ENCODE measurements at regions not wholly inside any gene's neighbourhood (a gene's known extent, or its start where the extent isn't known, plus 50 kb on each side); places are given as distances from the start of the nearest gene placed in this dataset.

DNA sequence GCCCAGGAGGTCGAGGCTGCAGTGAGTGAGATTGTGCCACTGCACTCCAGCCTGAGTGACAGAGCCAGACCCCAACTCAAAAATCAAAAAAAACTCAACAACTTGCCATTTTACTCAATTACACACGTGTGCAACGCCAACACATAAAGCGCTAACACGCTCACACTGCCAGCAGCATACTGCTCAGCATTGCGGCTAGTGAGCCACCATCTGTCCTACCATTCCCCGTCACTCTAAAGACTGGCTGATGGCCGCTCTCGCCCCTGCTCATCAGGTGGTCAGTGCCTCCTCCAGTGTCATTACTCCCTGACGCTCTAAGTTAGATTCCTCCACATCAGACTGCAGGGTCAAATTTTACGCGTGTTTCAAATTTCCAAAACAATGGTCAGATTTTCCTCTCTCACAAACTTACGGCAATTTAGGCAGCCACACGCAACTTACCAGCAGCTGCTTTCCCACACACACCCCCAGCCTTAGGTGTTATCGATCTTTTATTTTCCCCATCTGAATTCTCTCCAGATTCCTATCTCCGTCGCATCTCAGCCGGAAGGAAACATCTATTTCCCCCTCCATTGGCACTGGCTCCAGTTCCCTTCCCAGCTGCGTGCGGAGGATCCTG, 240.8 kb downstream of the C16orf95 start:
- DNase-seq = no peak
- peaks cover 6% of the 10 kb centered on the region; the same call in 1 of the 2 replicates for H3K27me3 ChIP-seq (replicated peaks; ENCODE audit: insufficient read depth, low read length)
- H3F3A ChIP-seq (ENCODE audit: insufficient read depth, low read length) = no peaks in the 10 kb centered on the region
- H3K9me2 ChIP-seq (replicated peaks; ENCODE audit: insufficient read depth, low read length) = no peaks in the 10 kb centered on the region
- H3K27ac ChIP-seq (ENCODE audit: low read length) = no peak overlapping the region
- no peaks in the 10 kb centered on the region for H4K20me1 ChIP-seq (ENCODE audit: insufficient read depth, low read length)
- no peak overlapping the region for H3K4me2 ChIP-seq (ENCODE audit: low read depth, low read length)
- H3K4me1 ChIP-seq (ENCODE audit: low read length) = no peaks in the 10 kb centered on the region
- no peak overlapping the region for H3K9ac ChIP-seq (ENCODE audit: low read length)
- no peak overlapping the region for H2AFZ ChIP-seq (ENCODE audit: low read length)
- H3K4me3 ChIP-seq (ENCODE audit: low read length) = no peak overlapping the region
- no peaks in the 10 kb centered on the region for H3K9me3 ChIP-seq (replicated peaks; ENCODE audit: insufficient read depth, low read length)
- no peaks in the 10 kb centered on the region for H3K36me3 ChIP-seq (replicated peaks; ENCODE audit: insufficient read depth, low read length)
- H3K79me2 ChIP-seq (ENCODE audit: low read length) = no peaks in the 10 kb centered on the region
- TF ChIP-seq EZH2 (optimal IDR thresholded peaks at IDR 0.05; ENCODE audit: low read depth, low read length) = no peak

DNA sequence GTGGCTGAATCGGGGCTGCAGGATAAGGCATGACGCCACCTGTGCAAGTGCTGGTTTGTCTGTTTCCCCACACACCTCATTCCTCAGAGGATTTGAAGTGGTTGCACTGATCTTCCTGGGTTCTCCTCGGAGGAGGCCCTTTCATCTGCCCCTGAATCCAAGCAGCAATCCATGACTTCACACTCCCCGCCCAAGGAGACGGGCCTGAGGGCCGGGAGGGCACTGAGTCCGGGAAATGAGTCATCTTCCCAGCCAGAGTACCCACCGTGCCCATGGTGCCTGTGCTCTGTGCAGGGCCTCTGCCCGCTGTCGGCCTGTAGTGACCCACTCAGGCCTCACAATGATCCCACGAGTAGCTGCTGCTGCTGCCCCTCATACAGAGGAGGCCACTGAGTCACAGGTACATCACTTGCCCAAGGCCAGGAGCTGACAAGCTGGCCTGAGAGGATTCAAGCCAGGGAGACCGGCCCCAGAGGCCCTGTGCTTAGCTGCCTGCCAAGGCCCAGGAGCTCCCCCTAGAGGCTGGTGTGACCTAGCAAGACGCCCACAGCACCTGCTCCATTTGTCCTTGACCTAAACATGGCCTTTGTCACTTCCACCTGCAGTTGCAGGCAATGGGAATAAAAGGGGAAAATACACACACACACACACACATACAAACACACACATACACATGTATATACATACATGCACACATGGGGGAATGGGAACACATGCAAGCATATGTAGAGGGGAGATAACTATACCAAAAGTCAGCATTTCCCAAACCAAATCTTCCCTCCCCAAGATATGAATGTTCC, 240.0 kb downstream of the C16orf95 start:
- Histone ChIP-seq H3K27ac (ENCODE audit: low read length) (no peak overlapping the region), H3K4me1 (ENCODE audit: low read length) (no peaks in the 10 kb centered on the region), H3K4me2 (ENCODE audit: low read depth, low read length) (no peak overlapping the region), H3F3A (ENCODE audit: insufficient read depth, low read length) (no peaks in the 10 kb centered on the region), H3K4me3 (ENCODE audit: low read length) (no peak overlapping the region), H4K20me1 (ENCODE audit: insufficient read depth, low read length) (no peaks in the 10 kb centered on the region), H3K79me2 (ENCODE audit: low read length) (no peaks in the 10 kb centered on the region), H3K9me2 (replicated peaks; ENCODE audit: insufficient read depth, low read length) (no peaks in the 10 kb centered on the region), H3K27me3 (replicated peaks; ENCODE audit: insufficient read depth, low read length) (peaks cover 6% of the 10 kb centered on the region; the same call in 1 of the 2 replicates), H3K36me3 (replicated peaks; ENCODE audit: insufficient read depth, low read length) (no peaks in the 10 kb centered on the region), H3K9me3 (replicated peaks; ENCODE audit: insufficient read depth, low read length) (no peaks in the 10 kb centered on the region), H3K9ac (ENCODE audit: low read length) (no peak overlapping the region), H2AFZ (ENCODE audit: low read length) (no peak overlapping the region)
- peak; percentile 9 for DNase-seq
- no peak for TF ChIP-seq EZH2phosphoT487 (IDR thresholded peaks at IDR 0.05; ENCODE audit: low read length)
- TF ChIP-seq, protein P1, sequence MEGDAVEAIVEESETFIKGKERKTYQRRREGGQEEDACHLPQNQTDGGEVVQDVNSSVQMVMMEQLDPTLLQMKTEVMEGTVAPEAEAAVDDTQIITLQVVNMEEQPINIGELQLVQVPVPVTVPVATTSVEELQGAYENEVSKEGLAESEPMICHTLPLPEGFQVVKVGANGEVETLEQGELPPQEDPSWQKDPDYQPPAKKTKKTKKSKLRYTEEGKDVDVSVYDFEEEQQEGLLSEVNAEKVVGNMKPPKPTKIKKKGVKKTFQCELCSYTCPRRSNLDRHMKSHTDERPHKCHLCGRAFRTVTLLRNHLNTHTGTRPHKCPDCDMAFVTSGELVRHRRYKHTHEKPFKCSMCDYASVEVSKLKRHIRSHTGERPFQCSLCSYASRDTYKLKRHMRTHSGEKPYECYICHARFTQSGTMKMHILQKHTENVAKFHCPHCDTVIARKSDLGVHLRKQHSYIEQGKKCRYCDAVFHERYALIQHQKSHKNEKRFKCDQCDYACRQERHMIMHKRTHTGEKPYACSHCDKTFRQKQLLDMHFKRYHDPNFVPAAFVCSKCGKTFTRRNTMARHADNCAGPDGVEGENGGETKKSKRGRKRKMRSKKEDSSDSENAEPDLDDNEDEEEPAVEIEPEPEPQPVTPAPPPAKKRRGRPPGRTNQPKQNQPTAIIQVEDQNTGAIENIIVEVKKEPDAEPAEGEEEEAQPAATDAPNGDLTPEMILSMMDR (IDR thresholded peaks at IDR 0.05; ENCODE audit: low read length) = peak; percentile 42
- TF ChIP-seq EZH2 (optimal IDR thresholded peaks at IDR 0.05; ENCODE audit: low read depth, low read length) = no peak

GRCh38 chr16:87077750-87078127, 239.5 kb downstream of the C16orf95 start:
- Histone ChIP-seq H3K79me2 (ENCODE audit: low read length) (no peaks in the 10 kb centered on the region), H3K9me2 (replicated peaks; ENCODE audit: insufficient read depth, low read length) (no peaks in the 10 kb centered on the region), H3K9me3 (replicated peaks; ENCODE audit: insufficient read depth, low read length) (no peaks in the 10 kb centered on the region), H3K9ac (ENCODE audit: low read length) (no peak overlapping the region), H3K4me2 (ENCODE audit: low read depth, low read length) (no peak overlapping the region), H3K4me3 (ENCODE audit: low read length) (no peak overlapping the region), H4K20me1 (ENCODE audit: insufficient read depth, low read length) (no peaks in the 10 kb centered on the region), H3K27ac (ENCODE audit: low read length) (no peak overlapping the region), H3F3A (ENCODE audit: insufficient read depth, low read length) (no peaks in the 10 kb centered on the region), H3K36me3 (replicated peaks; ENCODE audit: insufficient read depth, low read length) (no peaks in the 10 kb centered on the region), H2AFZ (ENCODE audit: low read length) (no peak overlapping the region), H3K27me3 (replicated peaks; ENCODE audit: insufficient read depth, low read length) (peaks cover 6% of the 10 kb centered on the region; the same call in 1 of the 2 replicates), H3K4me1 (ENCODE audit: low read length) (no peaks in the 10 kb centered on the region)
- DNase-seq = no peak
- no peak for TF ChIP-seq EZH2phosphoT487 (IDR thresholded peaks at IDR 0.05; ENCODE audit: low read length)

- Histone ChIP-seq H3K9me2 (replicated peaks; ENCODE audit: insufficient read depth, low read length) (no peaks in the 10 kb centered on the region), H3K36me3 (replicated peaks; ENCODE audit: insufficient read depth, low read length) (no peaks in the 10 kb centered on the region), H3F3A (ENCODE audit: insufficient read depth, low read length) (no peaks in the 10 kb centered on the region), H3K9ac (ENCODE audit: low read length) (no peak overlapping the region), H2AFZ (ENCODE audit: low read length) (no peak overlapping the region), H4K20me1 (ENCODE audit: insufficient read depth, low read length) (no peaks in the 10 kb centered on the region), H3K9me3 (replicated peaks; ENCODE audit: insufficient read depth, low read length) (no peaks in the 10 kb centered on the region), H3K4me3 (ENCODE audit: low read length) (no peak overlapping the region), H3K79me2 (ENCODE audit: low read length) (no peaks in the 10 kb centered on the region), H3K27me3 (replicated peaks; ENCODE audit: insufficient read depth, low read length) (no peaks in the 10 kb centered on the region; the same call in 1 of the 2 replicates), H3K27ac (ENCODE audit: low read length) (no peak overlapping the region), H3K4me2 (ENCODE audit: low read depth, low read length) (no peak overlapping the region), H3K4me1 (ENCODE audit: low read length) (no peaks in the 10 kb centered on the region)
- TF ChIP-seq EZH2phosphoT487 (IDR thresholded peaks at IDR 0.05; ENCODE audit: low read length) (no peak), EZH2 (optimal IDR thresholded peaks at IDR 0.05; ENCODE audit: low read depth, low read length) (no peak)
- TF ChIP-seq, protein P1 (IDR thresholded peaks at IDR 0.05; ENCODE audit: low read length) = no peak
- no peak for DNase-seq
Observed at GRCh38 chr16:87080571-87081167, 236.5 kb downstream of the C16orf95 start.
